ENCODE measurements at regions not wholly inside any gene's neighbourhood (a gene's known extent, or its start where the extent isn't known, plus 50 kb on each side); places are given as distances from the start of the nearest gene placed in this dataset.

DNA sequence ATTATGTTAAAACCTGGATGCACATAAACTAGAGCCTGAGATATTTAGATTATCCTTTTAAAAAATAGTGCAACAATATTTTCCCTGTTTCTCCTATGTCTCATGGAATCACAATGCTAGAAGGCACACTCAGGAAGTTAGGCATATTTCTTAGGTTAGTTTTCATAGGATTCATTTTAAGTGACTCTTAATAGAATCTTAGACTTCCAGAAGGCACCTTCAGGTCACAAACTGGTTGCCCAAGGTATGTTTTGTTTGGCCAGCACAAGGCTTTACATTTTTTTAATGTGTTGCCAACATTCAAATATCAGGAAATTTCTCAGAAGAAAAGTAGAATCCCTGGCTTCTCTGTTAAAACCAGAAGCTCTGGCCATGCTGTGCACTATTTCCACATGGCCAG is 129.3 kb downstream of the LNPK start:
- no peak for DNase-seq
- Mint-ChIP-seq H3K27me3 (peaks cover 10% of the 10 kb centered on the region), H3K36me3 (no peaks in the 10 kb centered on the region), H3K9me3 (no peaks in the 10 kb centered on the region), H3K4me3 (no peak overlapping the region), H3K27ac (no peak overlapping the region), H3K4me1 (no peaks in the 10 kb centered on the region)
- CTCF ChIA-PET, result no interaction called here

DNA sequence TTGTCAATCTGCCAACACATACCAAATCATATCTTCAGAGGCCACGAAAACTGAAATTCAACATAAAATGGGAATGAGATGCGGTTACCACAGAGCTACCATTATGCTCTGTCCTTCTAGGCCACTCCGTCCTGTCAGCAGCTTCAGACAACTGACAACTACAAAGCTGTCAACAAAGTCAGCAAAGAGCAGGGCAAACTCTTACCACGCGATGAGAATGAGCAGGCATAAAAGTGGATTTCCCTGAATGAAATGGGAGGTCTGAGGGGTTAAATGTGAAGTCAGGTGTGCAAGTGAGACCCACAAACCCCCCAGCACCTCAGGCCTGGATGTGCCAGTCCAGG is 130.1 kb downstream of the LNPK start:
- CTCF ChIA-PET, result no interaction called here
- Mint-ChIP-seq H3K27me3 (peaks cover 10% of the 10 kb centered on the region), H3K4me3 (no peak overlapping the region), H3K27ac (no peak overlapping the region), H3K4me1 (no peaks in the 10 kb centered on the region), H3K9me3 (no peaks in the 10 kb centered on the region), H3K36me3 (no peaks in the 10 kb centered on the region)
- DNase-seq, result no peak

DNA sequence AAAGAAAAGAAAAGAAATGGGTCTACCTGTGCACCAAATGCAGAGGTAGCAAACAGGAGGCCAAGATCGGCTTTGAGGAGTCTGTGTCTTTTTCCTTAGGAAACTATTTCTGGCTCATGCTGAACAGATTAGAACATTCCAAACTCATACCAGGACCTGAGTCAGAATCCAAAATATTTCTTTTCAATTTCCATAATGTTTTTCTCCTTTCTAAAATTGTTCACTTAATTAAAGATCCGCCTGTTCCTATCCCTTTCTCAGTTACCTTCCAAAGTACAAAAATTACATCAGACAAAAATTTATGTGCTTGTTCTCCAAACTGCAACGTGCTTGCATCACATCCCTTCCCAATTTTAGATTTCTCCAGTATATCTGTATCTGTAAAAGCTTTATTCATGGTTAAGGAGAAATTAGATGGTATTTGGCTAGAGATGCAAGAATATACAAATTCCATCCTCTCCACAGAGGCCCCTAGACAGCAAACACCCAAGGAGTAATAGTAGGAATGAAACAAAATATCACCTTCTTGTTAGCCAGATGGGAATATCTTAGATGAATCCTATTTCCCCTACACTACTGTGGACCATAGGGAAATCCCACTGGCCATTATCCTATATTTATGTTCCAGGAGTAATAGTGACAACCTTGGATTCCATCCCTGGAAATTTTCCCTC is 130.6 kb downstream of the LNPK start:
- no peak for DNase-seq
- no peaks in the 10 kb centered on the region for H3K36me3 Mint-ChIP-seq
- H3K27ac Mint-ChIP-seq, result no peak overlapping the region
- peaks cover 10% of the 10 kb centered on the region for H3K27me3 Mint-ChIP-seq
- no peak overlapping the region for H3K4me3 Mint-ChIP-seq
- no peaks in the 10 kb centered on the region for H3K9me3 Mint-ChIP-seq
- CTCF ChIA-PET, result no interaction called here
- H3K4me1 Mint-ChIP-seq, result no peaks in the 10 kb centered on the region

- H3K9me3 Mint-ChIP-seq, result no peaks in the 10 kb centered on the region
These were observed 136.4 kb downstream of the LNPK start for GRCh38 chr2:175865716-175866115.

GRCh38 chr2:175864137-175864850 is 137.8 kb downstream of the LNPK start:
- CTCF ChIA-PET, result no interaction called here
- no peak overlapping the region for H3K27ac Mint-ChIP-seq
- no peaks in the 10 kb centered on the region for H3K27me3 Mint-ChIP-seq
- DNase-seq, result no peak
- H3K36me3 Mint-ChIP-seq, result no peaks in the 10 kb centered on the region
- no peaks in the 10 kb centered on the region for H3K9me3 Mint-ChIP-seq
- no peaks in the 10 kb centered on the region for H3K4me1 Mint-ChIP-seq
- no peak overlapping the region for H3K4me3 Mint-ChIP-seq

More at GRCh38 chr2:175865716-175866115, 136.4 kb downstream of the LNPK start:
- Mint-ChIP-seq H3K4me3 (no peak overlapping the region), H3K27me3 (peaks cover 2% of the 10 kb centered on the region), H3K36me3 (no peaks in the 10 kb centered on the region), H3K27ac (no peak overlapping the region), H3K4me1 (no peaks in the 10 kb centered on the region)
- no peak for DNase-seq
- CTCF ChIA-PET, result no interaction called here

- Mint-ChIP-seq H3K27ac (no peak overlapping the region), H3K9me3 (no peaks in the 10 kb centered on the region), H3K36me3 (no peaks in the 10 kb centered on the region), H3K4me3 (no peak overlapping the region), H3K27me3 (peaks cover 3% of the 10 kb centered on the region), H3K4me1 (no peaks in the 10 kb centered on the region)
- no peak for DNase-seq
- CTCF ChIA-PET, result no interaction called here
These were observed 140.1 kb downstream of the LNPK start for GRCh38 chr2:175861958-175862357.

- H3K9me3 Mint-ChIP-seq, result no peaks in the 10 kb centered on the region
- CTCF ChIA-PET, result no interaction called here
These were observed 146.1 kb downstream of the LNPK start for GRCh38 chr2:175855794-175856453.

GRCh38 chr2:175855236-175855635 is 146.8 kb downstream of the LNPK start:
- DNase-seq, result no peak
- Mint-ChIP-seq H3K36me3 (no peaks in the 10 kb centered on the region), H3K4me1 (no peaks in the 10 kb centered on the region), H3K9me3 (no peaks in the 10 kb centered on the region), H3K27me3 (peaks cover 3% of the 10 kb centered on the region), H3K27ac (no peak overlapping the region), H3K4me3 (no peak overlapping the region)
- CTCF ChIA-PET, result no interaction called here

More at GRCh38 chr2:175855794-175856453, 146.1 kb downstream of the LNPK start:
- H3K27me3 Mint-ChIP-seq, result peaks cover 3% of the 10 kb centered on the region
- H3K4me1 Mint-ChIP-seq, result no peaks in the 10 kb centered on the region
- no peak overlapping the region for H3K4me3 Mint-ChIP-seq
- H3K27ac Mint-ChIP-seq, result no peak overlapping the region
- DNase-seq, result no peak
- no peaks in the 10 kb centered on the region for H3K36me3 Mint-ChIP-seq

DNA sequence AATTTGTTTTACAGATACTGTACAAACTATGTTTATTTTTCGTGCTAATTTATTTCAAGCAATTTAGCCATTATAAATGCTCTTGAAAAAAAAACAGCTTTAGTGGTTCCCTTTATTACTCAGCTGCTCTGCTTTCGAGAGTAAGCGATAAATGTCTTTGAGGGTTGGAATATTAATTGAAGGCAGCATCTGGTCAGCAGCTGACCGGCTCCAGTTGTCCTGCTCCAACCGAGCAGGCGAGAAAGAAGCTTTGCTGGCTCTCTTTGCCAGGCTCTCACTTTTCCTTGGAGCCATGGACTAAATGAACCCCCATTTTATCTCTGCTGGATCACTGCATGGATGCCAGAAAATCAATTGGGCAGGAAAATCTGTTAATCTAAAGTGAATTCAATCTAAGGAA is 147.4 kb downstream of the LNPK start:
- peaks cover 3% of the 10 kb centered on the region for H3K27me3 Mint-ChIP-seq
- no peak overlapping the region for H3K4me3 Mint-ChIP-seq
- CTCF ChIA-PET, result interaction anchor here (0.6 kb wide), 1 partner anchor 166 kb away, joined by 3 read pairs; no protein-coding TSS in a partner anchor
- no peak for DNase-seq
- H3K36me3 Mint-ChIP-seq, result no peaks in the 10 kb centered on the region
- H3K9me3 Mint-ChIP-seq, result no peaks in the 10 kb centered on the region
- no peak overlapping the region for H3K27ac Mint-ChIP-seq
- H3K4me1 Mint-ChIP-seq, result no peaks in the 10 kb centered on the region

GRCh38 chr2:175854129-175854528 is 147.9 kb downstream of the LNPK start:
- Mint-ChIP-seq H3K36me3 (no peaks in the 10 kb centered on the region), H3K4me1 (no peaks in the 10 kb centered on the region), H3K4me3 (no peak overlapping the region), H3K9me3 (no peaks in the 10 kb centered on the region), H3K27me3 (peaks cover 3% of the 10 kb centered on the region), H3K27ac (no peak overlapping the region)
- CTCF ChIA-PET, result interaction anchor here (0.6 kb wide), 1 partner anchor 166 kb away, joined by 3 read pairs; no protein-coding TSS in a partner anchor
- DNase-seq, result no peak

GRCh38 chr2:175853616-175853890 is 148.5 kb downstream of the LNPK start:
- no peaks in the 10 kb centered on the region for H3K4me1 Mint-ChIP-seq
- no peak for DNase-seq
- peaks cover 3% of the 10 kb centered on the region for H3K27me3 Mint-ChIP-seq
- H3K36me3 Mint-ChIP-seq, result no peaks in the 10 kb centered on the region
- H3K9me3 Mint-ChIP-seq, result no peaks in the 10 kb centered on the region
- H3K27ac Mint-ChIP-seq, result no peak overlapping the region
- CTCF ChIA-PET, result no interaction called here
- H3K4me3 Mint-ChIP-seq, result no peak overlapping the region

DNA sequence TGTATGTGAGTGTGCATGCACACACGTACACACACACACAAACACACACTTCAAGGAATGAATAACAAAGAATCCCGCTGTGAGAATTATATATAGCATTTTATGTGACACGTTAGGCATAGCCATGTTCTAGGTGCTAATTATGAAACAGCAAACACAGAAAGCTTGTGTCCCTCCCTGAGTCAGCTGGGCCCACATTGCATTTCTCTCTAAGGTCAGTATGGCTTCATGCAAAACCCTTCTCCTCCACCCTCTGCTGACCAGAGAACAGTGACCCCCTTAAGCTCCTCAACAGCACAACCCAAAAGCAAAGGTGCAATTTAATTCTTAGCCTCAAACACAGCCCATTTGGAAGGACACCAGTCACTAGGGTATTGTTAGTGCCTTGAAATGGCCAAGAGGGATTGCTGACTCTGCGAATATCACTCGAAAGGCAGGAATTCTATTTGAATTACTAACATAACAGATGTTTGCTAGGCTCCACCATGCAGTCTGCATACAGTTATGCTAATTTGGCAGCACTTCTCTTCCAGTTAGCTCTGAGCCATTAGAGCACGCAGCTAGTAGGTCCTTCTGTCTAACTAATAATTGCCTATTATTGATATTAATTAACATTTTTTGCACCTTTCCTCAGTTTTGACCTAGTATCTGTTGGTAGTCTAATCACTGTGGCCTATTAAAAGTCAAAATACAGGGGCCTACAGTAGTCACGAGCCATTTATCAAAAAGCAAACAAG is 149.0 kb downstream of the LNPK start:
- DNase-seq, result no peak
- CTCF ChIA-PET, result no interaction called here
- H3K27me3 Mint-ChIP-seq, result peaks cover 3% of the 10 kb centered on the region
- H3K36me3 Mint-ChIP-seq, result no peaks in the 10 kb centered on the region
- no peak overlapping the region for H3K27ac Mint-ChIP-seq
- H3K9me3 Mint-ChIP-seq, result no peaks in the 10 kb centered on the region
- H3K4me1 Mint-ChIP-seq, result no peaks in the 10 kb centered on the region
- H3K4me3 Mint-ChIP-seq, result no peak overlapping the region

DNA sequence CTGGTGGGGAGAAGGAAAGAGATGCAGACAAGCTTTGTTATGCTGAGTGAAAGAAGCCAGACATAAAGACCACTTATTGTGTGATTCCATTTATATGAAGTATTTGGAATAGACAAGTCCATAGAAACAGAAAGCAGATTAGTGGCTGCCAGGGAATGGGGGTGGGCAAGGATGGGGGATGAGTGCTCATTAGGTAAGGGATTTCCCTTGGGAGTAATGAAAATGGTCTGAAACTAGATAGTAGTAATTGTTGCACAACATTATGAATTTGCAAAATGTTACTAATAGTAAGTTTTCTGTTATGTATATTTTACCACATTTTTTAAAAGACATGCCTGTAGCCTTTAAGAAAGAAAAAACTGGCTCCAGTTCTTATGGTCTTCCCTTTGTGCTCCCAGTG is 154.9 kb downstream of the LNPK start:
- CTCF ChIA-PET, result no interaction called here
- no peak overlapping the region for H3K27ac Mint-ChIP-seq
- no peaks in the 10 kb centered on the region for H3K9me3 Mint-ChIP-seq
- DNase-seq, result no peak
- no peaks in the 10 kb centered on the region for H3K36me3 Mint-ChIP-seq
- no peak overlapping the region for H3K4me3 Mint-ChIP-seq
- H3K4me1 Mint-ChIP-seq, result no peaks in the 10 kb centered on the region
- H3K27me3 Mint-ChIP-seq, result no peaks in the 10 kb centered on the region

GRCh38 chr2:175844169-175844568 is 157.9 kb downstream of the LNPK start:
- H3K4me1 Mint-ChIP-seq, result no peaks in the 10 kb centered on the region
- H3K27ac Mint-ChIP-seq, result no peak overlapping the region
- DNase-seq, result no peak
- H3K27me3 Mint-ChIP-seq, result no peaks in the 10 kb centered on the region
- CTCF ChIA-PET, result no interaction called here
- no peaks in the 10 kb centered on the region for H3K9me3 Mint-ChIP-seq
- H3K36me3 Mint-ChIP-seq, result no peaks in the 10 kb centered on the region
- no peak overlapping the region for H3K4me3 Mint-ChIP-seq

- no peaks in the 10 kb centered on the region for H3K36me3 Mint-ChIP-seq
- no peak overlapping the region for H3K4me3 Mint-ChIP-seq
These were observed 158.4 kb downstream of the LNPK start for GRCh38 chr2:175843625-175844024.

More at GRCh38 chr2:175843625-175844024, 158.4 kb downstream of the LNPK start:
- Mint-ChIP-seq H3K4me1 (no peaks in the 10 kb centered on the region), H3K27ac (no peak overlapping the region), H3K27me3 (no peaks in the 10 kb centered on the region), H3K9me3 (no peaks in the 10 kb centered on the region)
- CTCF ChIA-PET, result no interaction called here
- no peak for DNase-seq

All from activated naive CD4-positive, alpha-beta T cell treated with anti-CD3 and anti-CD28 coated beads, Interleukin-2, amount 10 ng/mL, durations not matched to agents 7 days and 5 days (primary cell).